ENCODE measurements at regions not wholly inside any gene's neighbourhood (a gene's known extent, or its start where the extent isn't known, plus 50 kb on each side); places are given as distances from the start of the nearest gene placed in this dataset.

- peaks cover 16% of the 10 kb centered on the region for H3K9me3 Mint-ChIP-seq (ENCODE audit: insufficient read depth)
- TF ChIP-seq EZH2 (IDR thresholded peaks at IDR 0.05; ENCODE audit: borderline replicate concordance, insufficient read depth, low read depth, low read length, poor library complexity, severe bottlenecking), result no peak
- TF ChIP-seq CTCF (IDR thresholded peaks at IDR 0.05), result no peak
- intact Hi-C loops (cut with micrococcal nuclease), result no loop called here
- Histone ChIP-seq H3K36me3 (replicated peaks in 1 of 2; ENCODE audit: control extremely low read depth in 1 of 2, control insufficient read depth in 1 of 2, extremely low read depth in 1 of 2, insufficient read depth in 2 of 2, low read length in 1 of 2) (no peaks in the 10 kb centered on the region), H3K27ac (ENCODE audit: low read length in 2 of 2) (no peak overlapping the region), H3K9me3 (ENCODE audit: control extremely low read depth in 1 of 3, control insufficient read depth in 2 of 3, insufficient read depth in 1 of 3, low read length in 2 of 3) (peaks cover 0 to 11% (median 5%) of the 10 kb centered on the region in 3 donors), H3K4me1 (ENCODE audit: control insufficient read depth in 2 of 2, insufficient read depth in 2 of 2, low read length in 2 of 2) (no peaks in the 10 kb centered on the region), H4K20me1 (ENCODE audit: control insufficient read depth, insufficient read depth, low read length, poor library complexity, severe bottlenecking) (no peaks in the 10 kb centered on the region), H2AFZ (ENCODE audit: insufficient read depth, low read depth, low read length, poor library complexity, severe bottlenecking) (no peak overlapping the region), H3K79me2 (ENCODE audit: control insufficient read depth, insufficient read depth, low read length) (no peaks in the 10 kb centered on the region), H3K4me2 (replicated peaks; ENCODE audit: low read depth, low read length, poor library complexity, severe bottlenecking) (no peak overlapping the region), H3K9ac (ENCODE audit: low read length) (no peak overlapping the region), H3K27me3 (replicated peaks in 1 of 4; ENCODE audit: control extremely low read depth in 1 of 4, control insufficient read depth in 3 of 4, insufficient read depth in 4 of 4, low read length in 3 of 4) (no peaks in the 10 kb centered on the region), H3K4me3 (ENCODE audit: control extremely low read depth in 1 of 5, extremely low read depth in 1 of 5, insufficient read depth in 1 of 5, low read depth in 2 of 5, low read length in 4 of 5) (no peak overlapping the region)
- CTCF ChIA-PET, result no interaction called here
- H3K4me1 Mint-ChIP-seq, result no peaks in the 10 kb centered on the region
- H3K27ac Mint-ChIP-seq, result no peak overlapping the region
- ATAC-seq (ENCODE audit: low read depth) (no peak), DNase-seq (no peak)
- POLR2A ChIA-PET, result no interaction called here
- WGBS (ENCODE audit: insufficient coverage), result 100% methylated on average over 1 of the region's 2 CpGs
- H3K27me3 Mint-ChIP-seq, result peaks cover 9% of the 10 kb centered on the region
- no peak overlapping the region for H3K4me3 Mint-ChIP-seq
Measured at GRCh38 chr5:171570244-171570825, 150.9 kb downstream of the FGF18 start.

- peaks cover 0 to 1% (median 0%) of the 10 kb centered on the region in 4 experiments for H3K27me3 ChIP-seq (replicated peaks in 1 of 4; ENCODE audit: control extremely low read depth in 1 of 4, control insufficient read depth in 3 of 4, insufficient read depth in 4 of 4, low read length in 3 of 4)
- ChIA-PET CTCF (no interaction called here), POLR2A (no interaction called here)
- H3K27ac ChIP-seq (ENCODE audit: low read length in 2 of 2), result no peak overlapping the region
- no peaks in the 10 kb centered on the region for H3K79me2 ChIP-seq (ENCODE audit: control insufficient read depth, insufficient read depth, low read length)
- no peaks in the 10 kb centered on the region for H3K4me1 ChIP-seq (ENCODE audit: control insufficient read depth in 2 of 2, insufficient read depth in 2 of 2, low read length in 2 of 2)
- H3K27me3 Mint-ChIP-seq, result peaks cover 11% of the 10 kb centered on the region
- no peaks in the 10 kb centered on the region for H3K36me3 ChIP-seq (replicated peaks in 1 of 2; ENCODE audit: control extremely low read depth in 1 of 2, control insufficient read depth in 1 of 2, extremely low read depth in 1 of 2, insufficient read depth in 2 of 2, low read length in 1 of 2)
- no peaks in the 10 kb centered on the region for H3K4me1 Mint-ChIP-seq
- no peaks in the 10 kb centered on the region for H4K20me1 ChIP-seq (ENCODE audit: control insufficient read depth, insufficient read depth, low read length, poor library complexity, severe bottlenecking)
- intact Hi-C loops (cut with micrococcal nuclease), result no loop called here
- ATAC-seq (ENCODE audit: low read depth) (no peak), DNase-seq (no peak)
- H2AFZ ChIP-seq (ENCODE audit: insufficient read depth, low read depth, low read length, poor library complexity, severe bottlenecking), result no peak overlapping the region
- no peak overlapping the region for H3K4me2 ChIP-seq (replicated peaks; ENCODE audit: low read depth, low read length, poor library complexity, severe bottlenecking)
- H3K9ac ChIP-seq (ENCODE audit: low read length), result no peak overlapping the region
- peaks cover 19% of the 10 kb centered on the region for H3K9me3 Mint-ChIP-seq (ENCODE audit: insufficient read depth)
- TF ChIP-seq EZH2 (IDR thresholded peaks at IDR 0.05; ENCODE audit: borderline replicate concordance, insufficient read depth, low read depth, low read length, poor library complexity, severe bottlenecking) (no peak), CTCF (IDR thresholded peaks at IDR 0.05) (no peak)
- no peak overlapping the region for H3K4me3 Mint-ChIP-seq
- no peak overlapping the region for H3K27ac Mint-ChIP-seq
- H3K4me3 ChIP-seq (ENCODE audit: control extremely low read depth in 1 of 5, extremely low read depth in 1 of 5, insufficient read depth in 1 of 5, low read depth in 2 of 5, low read length in 4 of 5), result no peak overlapping the region
- H3K9me3 ChIP-seq (ENCODE audit: control extremely low read depth in 1 of 3, control insufficient read depth in 2 of 3, insufficient read depth in 1 of 3, low read length in 2 of 3), result peaks cover 0 to 12% (median 11%) of the 10 kb centered on the region in 3 donors
- WGBS (ENCODE audit: insufficient coverage), result no CpG with 5 or more reads among the region's 3 CpGs
Measured at GRCh38 chr5:171571663-171572062, 152.2 kb downstream of the FGF18 start.
